Frontal cortex (tissue), 3 donors: ENCODE measurements at regions not wholly inside any gene's neighbourhood (a gene's known extent, or its start where the extent isn't known, plus 50 kb on each side); places are given as distances from the start of the nearest gene placed in this dataset.
A peak's percentile ranks its signal among the peaks of the same experiment; 100 is the strongest.
"Not testable (repeated sequence)": the region's sequence is repeated elsewhere in the genome, so short reads cannot be mapped to it uniquely, and the experiment has no call there.

Source experiments
- DNase-seq, 2 donors: peaks; one replicate each; pipeline ENCODE4 v3.0.0; 2012; ENCODE audit warnings: low spot score in 2 of 2
- FAIRE-seq: peaks from 2 replicates; lab custom pipeline; 2012; peaks lifted over from hg19 to GRCh38; lab: Jason Lieb, UNC
- donor health status: control.
- donor health status: control.
- donor health status: control.

DNA sequence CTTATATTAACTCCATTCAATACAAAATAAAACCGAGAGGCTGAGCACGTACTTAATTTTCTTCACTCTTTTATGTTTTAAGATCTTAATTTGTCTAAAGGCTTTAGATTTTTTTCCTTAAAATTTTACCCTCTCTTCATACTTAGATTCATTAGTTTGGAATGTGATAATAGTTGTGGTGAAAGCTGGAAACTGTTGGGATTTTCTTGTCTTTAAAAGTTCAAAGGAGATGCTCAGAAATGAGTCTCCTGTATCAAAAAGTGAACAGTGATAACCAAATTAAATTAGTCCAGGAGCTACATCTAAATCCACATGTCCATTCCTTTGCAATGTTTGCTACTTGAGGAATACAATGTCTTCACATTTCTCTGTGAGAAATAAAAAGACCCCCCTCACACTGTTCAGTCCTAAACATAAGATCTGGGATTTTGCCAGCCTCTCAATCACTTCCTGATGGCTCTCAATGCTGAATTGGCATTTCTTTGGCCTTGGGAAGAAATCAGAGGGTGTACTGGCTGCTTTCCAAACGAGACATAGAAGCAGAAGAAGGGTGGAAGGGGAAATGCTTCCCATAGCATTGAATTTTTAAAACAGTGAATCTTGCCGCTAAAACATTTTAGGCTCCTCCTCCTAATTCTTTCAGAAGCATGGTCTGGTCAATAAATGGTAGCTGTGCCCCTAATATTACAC, 245.0 kb downstream of the SHOX2 start:
- FAIRE-seq (no peak), DNase-seq (no peak)

DNA sequence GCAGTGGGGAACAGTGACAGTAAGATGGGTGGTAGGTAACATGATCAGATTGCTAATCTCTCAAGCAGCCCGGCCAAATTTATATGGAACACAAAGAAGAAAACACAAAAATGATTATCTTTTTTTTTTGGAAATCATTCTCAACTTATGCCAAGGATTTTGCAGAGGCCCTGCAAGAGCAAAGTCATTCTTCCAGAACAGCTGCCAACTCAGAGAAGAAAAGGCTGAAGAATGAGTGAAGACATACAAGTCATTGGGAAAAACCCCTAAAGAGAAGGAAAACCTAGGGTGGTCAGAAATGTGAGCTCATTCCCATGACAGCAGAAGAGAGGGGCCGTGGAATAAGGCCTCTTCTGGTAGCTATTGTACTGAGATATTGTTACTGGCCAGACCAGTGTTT, 246.7 kb downstream of the SHOX2 start:
- DNase-seq (no peak), FAIRE-seq (no peak)

DNA sequence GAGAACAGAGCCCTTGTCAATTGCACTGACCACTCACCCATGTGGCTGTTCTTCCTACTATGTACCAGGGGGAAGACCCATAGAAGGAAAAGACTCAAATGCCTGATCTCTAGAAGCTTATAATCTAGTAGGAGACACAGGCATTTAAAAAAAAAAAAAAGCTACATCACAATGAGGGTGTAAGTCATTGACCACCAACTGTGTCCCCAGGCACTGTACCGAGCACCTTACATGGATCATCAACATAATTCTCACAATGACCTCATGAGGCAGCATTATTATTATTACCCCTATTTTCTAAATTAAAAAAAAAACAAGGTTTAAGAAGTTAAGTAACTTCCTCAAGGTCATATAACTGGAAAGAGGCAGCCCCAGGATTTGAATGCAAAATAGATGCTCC, 247.4 kb downstream of the SHOX2 start:
- DNase-seq (no peak), FAIRE-seq (no peak)

DNA sequence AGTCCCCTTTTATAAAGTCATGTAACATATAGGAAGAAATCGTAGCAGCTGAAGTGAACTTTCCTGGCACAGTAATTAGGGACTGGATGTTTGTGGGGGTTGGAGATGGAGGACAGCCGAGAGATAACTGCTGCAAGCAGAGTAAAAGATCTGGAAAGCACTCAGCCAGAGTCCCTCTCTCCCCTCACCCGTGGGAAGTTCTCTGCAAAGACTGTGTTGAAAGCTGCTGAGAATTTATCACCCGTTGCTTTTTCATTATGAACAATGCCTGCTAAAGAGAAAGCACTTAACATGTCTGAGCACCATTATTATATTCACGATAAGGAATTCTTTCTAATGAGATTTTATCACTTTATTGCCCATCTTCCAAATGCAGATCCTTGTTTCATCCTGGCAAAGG, 248.8 kb downstream of the SHOX2 start:
- no peak for DNase-seq
- no peak for FAIRE-seq

DNA sequence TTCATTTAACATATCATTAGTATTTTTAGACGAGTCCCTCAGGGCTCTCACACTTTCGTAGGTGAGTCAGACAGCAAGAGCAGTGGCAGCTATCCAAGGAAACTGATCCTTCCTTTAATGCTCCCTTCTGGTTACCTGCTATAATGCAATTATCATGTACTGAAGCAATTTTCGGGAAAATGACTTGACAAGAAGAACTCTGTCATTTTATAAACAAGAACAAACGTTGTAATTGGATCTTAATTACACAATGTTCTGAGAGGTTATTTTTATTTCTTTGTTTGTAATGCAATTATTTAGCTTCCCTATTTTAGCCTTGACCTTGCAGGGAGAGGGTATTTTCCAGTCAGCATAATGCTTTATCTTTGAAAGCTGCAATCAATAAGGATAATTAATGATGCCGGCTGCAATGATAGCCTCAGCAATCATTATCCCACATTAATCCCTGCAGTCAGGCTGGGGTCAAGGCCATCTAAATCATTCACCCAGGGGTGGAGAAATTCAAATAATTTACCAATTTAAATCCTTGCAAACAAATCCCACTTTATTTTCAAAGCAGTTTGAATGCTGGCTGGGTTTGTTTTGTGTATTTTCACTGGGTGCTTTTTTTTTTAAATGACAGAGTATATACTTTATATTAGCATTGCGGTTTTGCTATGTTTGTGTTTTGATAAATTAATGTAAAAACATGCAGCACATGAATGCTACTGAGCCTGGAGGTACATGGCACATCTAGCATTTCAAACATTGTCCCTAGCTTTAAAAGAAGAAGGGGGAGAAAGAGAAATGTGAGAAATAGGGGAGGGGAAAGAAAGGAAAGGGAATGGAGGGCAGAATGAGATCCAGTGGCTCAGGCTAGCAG, 249.9 kb downstream of the SHOX2 start:
- FAIRE-seq (no peak), DNase-seq (no peak)

DNA sequence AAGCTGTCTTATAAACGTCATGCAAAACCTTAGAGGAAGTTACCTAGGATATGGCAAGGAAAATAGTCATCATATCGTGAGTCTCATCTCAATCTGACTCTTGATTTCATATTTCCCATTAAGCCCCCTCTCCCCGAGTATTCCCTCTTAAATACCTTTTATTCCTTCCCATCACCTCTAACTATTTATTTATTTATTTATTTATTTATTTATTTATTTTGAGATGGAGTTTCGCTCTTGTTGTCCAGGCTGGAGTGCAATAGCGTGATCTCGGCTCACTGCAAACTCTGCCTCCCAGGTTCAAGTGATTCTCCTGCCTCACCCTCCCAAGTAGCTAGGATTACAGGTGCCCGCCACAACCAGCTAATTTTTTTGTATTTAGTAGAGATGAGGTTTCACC, 260.4 kb downstream of the SHOX2 start:
- FAIRE-seq, result not testable (repeated sequence)

DNA sequence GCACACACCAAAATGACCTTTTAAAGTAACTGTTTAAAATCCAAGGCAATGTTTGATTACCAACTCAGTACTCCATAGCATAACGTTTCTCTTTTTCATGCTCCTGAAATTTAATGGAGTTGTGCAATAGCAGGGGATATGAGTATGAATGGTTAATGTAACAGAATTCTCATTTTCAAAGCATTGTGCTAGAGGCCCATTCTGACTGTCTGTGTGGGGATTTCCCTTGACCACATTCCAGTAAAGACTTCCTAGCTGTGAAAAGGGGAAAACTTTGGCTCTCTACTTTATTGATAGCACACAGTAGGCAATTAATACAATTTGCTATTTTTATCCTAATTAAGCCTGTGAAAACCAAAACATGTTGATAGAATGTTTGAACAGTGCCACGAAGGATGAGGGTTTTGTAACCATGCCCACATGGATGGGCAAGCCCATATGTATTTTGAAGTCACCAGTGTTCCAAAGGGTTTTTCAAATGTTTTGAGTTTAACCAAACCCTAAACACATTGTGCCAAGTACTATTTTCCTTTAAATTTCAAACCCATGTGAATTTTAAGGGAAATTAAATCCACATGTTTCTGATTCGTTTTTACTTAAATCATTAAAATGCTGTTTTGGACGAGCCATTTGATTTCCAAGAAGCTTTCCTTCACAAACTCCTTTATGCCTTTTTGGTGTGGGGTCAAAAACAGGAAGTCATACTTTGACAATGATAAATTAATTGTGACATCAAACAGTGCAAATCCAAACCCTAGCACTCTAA, 261.2 kb downstream of the SHOX2 start:
- no peak for DNase-seq
- no peak for FAIRE-seq

More for the DNA sequence above, 260.4 kb downstream of the SHOX2 start:
- DNase-seq, result not testable (repeated sequence)

DNA sequence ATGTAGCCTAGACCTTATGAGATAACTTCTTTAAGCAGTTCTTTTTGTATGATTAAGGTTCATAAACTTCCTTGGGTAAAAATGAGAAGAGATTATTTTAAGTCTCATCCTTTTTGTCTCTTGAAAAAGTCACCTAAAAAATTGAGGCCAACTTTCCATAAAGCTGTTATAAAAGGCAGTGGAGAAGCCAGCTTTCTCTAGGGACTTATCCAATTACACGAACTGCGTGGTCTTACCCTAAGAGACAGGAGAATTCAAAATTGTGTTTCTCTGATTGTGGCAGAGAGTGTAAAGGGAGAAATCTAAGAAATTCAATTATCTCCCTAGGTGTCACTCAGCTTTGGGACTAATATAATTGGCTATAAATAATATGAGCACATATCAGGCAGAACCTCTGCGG, 262.0 kb downstream of the SHOX2 start:
- no peak for DNase-seq
- FAIRE-seq, result no peak

DNA sequence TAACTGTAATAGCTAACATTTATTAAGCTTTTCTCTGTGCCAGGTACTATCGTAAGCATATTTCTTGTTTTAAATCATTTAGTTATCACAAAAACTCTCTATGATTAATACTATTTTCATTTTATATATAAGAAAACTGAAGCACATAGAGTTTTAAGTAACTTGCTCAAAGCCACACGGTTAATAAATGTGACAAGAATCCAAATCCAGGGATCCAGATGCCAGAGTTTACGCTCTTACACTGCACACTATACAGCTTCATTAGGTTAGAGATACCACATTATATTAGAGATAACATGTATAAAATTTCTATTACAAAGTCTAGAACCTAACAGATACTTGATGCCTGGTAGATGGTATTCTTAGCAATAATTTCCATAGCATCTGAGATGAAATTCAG, 265.2 kb downstream of the SHOX2 start:
- DNase-seq (no peak), FAIRE-seq (no peak)

DNA sequence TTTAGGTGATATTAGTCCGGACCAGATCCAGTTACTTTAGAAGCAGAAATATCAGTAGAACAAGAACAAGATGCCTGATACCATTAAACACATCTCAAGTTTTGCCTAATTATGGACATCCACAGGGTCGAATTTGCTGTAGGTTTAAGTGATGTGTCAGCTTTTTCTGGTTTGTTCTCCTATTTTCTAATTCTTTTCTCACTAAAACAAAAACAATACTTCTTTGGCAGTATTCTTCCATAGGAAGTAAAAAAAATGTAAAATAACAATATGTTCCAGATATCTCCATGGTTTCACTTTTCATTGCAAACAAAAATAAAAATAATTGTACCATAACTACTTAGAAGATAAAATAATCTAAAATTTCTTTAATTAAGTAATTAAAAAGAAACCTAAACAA, 265.7 kb downstream of the SHOX2 start:
- DNase-seq, result no peak
- FAIRE-seq, result peak; percentile 10

DNA sequence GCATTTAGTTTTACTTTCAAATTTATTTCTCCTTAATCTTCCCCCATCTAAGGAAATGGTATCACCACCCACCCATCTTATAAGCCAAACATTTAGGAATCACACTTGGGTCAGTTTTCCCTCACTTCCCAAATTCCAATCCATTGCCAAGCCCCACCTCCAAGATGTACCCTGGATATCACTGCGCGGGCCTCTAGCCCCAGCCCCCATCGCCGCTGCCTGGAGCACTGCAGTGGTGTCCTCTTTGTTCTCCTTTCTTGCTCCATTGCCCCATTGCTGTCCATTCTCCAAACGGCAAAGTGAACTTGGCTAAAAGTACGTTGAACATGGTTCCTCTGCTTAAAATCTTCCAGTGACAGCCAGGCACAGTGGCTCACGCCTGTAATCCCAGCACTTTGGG, 267.8 kb downstream of the SHOX2 start:
- no peak for DNase-seq
- FAIRE-seq, result no peak

DNA sequence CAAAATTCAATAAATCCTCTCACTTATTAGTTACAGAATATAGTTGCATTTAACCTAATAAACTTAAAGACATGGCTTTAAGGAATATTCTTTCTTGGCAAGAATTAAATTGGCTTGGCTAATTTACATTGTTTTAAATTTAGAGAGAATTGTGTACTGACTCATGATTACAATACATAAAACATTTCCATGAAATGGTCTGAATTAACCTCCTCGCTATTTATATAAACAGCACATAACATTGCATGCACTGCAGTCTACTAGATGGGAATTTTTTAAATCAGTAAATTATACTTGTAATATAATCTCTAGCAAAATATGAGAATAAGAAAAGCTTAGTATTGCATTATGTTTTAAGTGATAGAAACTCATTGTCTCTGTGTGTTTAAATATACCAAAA, 268.9 kb downstream of the SHOX2 start:
- FAIRE-seq (no peak), DNase-seq (no peak)

DNA sequence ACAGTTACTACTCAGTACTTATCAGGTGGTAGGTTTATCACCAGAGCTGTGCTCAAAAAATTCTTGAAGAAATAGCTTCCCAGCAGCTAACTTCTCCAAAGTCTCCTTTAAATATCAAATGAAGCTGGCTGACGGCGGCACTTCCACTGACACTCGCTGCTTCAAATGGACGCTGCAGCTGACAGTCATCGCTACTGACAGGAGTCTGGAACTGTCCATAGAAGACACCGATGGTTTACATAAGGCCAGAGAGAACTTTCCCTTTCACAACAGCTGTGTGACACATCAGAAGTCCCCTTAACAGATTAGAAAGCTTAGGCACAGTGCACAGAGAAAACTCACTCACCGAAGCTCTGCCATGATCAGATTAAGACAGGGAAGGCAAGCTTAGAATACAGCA, 270.2 kb downstream of the SHOX2 start:
- FAIRE-seq (no peak), DNase-seq (no peak)

DNA sequence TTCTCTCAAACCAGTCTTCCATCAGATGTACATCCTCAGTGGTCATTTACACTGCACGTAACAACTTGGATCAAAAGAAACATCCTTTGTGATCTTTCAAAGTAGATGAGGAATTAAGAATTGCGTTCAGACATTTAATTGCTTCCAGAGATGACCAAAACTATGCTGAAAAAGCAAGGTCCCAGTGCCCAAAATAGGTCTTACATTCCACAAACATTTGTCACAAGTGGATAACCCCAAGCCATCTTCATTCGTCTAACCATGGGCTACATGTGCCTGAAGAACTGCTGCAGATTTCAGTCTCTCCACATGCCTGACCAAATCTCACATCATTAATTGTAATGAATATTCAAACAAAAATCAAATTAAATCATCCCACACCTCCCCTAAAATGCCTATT, 273.6 kb downstream of the SHOX2 start:
- no peak for FAIRE-seq

DNA sequence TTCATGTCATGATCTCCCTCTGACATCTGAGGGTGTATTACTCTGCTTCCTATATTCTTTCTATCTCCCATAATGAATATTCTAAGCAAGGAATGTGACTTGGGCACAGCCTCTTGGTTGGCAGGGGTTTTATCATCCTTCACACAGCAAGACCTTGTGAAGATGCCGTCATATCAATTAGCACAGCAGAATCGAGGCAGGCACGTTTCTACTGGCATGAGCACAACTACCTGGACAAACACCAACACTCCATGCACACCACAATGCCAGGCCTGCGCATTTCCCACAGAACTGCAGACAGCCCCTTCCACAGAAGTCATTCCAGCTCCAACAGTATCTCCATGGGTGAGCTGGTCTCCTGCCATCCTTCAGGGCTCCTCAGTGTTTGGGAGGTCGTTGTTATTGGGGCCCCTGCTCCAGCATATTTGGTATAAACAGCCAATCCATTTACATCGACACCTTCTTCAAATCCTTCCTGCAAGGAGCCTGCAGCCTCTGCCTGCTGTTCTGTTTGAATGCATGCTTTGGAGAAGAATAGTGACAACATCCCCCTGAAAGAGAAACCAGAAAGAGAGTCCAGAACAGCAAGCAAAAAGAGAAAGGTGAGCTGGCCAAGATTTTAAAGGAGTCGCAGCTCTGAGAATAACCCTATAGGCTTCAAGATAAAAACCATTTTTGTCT, 275.5 kb downstream of the SHOX2 start:
- no peak for DNase-seq
- no peak for FAIRE-seq

More for the DNA sequence above, 273.6 kb downstream of the SHOX2 start:
- no peak for DNase-seq

DNA sequence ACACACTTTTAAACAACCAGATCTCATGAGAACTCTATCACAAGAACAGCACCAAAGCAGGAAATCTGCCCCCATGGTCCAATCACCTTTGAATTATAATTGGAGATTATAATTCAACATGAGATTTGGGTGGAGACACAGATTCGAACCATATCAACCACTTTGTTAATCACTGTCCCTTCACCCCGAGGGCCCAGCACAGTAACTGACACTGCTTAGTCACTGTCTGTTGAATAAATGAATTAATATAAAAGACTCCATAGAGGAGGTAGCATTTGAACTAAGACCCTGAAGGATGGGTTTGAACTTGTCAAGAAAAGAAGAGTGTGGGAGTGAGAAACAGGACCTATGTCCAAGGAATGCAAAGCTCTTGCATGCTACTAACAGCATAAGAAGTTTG, 276.4 kb downstream of the SHOX2 start:
- no peak for FAIRE-seq
- no peak for DNase-seq

DNA sequence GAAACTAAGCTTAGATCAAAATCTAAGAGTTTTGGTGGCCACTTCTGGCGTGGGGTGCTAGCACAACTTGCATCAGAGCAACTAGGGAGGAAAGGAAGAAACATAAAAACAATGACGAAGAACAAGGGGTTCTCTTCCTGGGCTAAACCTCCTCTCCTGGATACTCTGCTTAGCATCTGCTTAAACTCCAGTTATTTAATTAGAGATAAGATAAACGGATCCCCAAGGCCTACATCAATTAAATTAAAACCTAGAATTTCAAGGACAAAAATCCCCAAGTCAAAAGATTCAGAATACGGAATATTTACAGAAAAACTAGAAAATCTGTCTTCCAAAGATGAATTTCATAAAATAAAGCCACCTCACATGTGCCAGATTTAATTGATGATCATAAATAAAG, 281.9 kb downstream of the SHOX2 start:
- FAIRE-seq, result no peak
- DNase-seq, result no peak

DNA sequence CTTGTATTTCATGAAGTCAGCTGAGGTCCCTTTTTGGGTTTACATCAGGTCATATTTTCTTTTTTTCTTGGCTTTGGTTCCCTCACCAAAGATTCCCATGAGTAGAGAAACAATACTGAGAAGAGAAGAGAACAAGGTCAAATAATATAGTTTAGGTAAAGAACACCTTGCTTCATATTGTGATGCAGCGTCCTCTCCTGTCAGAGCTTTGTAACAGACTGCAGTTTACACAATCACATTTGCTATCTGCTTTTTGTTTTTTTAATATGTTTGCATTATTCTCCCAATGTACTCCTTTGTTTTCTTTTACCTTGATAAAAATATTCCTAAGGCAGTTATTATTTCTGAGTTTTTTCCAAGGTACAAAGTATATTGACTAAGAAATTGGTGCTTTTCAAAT, 283.2 kb downstream of the SHOX2 start:
- FAIRE-seq, result no peak
- no peak for DNase-seq

DNA sequence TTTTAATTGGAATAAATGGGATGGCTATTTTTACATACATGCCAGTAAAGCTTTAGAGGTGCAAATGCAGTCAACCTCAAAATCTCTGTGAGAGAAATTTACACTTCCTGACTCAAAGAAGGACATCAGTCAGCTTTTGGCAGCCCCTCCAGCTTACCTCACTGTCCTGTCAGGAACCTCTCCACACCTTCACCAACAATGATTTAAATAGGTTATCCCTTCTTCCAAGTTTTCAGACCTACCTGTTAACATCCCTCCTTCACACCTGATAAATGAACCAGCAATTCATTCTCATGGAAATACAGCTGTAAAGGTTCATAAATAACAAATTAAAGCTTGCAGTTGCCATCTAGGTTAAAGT, 286.1 kb downstream of the SHOX2 start:
- FAIRE-seq, result no peak
- no peak for DNase-seq
